ENCODE measurements at regions not wholly inside any gene's neighbourhood (a gene's known extent, or its start where the extent isn't known, plus 50 kb on each side); places are given as distances from the start of the nearest gene placed in this dataset.

GRCh38 chr12:18207266-18207665 is 54.1 kb upstream of the PIK3C2G start:
- DNase-seq = no peak

- no peak for DNase-seq
Measured at GRCh38 chr12:18206198-18206597, 55.1 kb upstream of the PIK3C2G start.

GRCh38 chr12:18204053-18204452 is 57.3 kb upstream of the PIK3C2G start:
- DNase-seq = no peak

- no peak for DNase-seq
Measured at GRCh38 chr12:18192119-18192518, 69.2 kb upstream of the PIK3C2G start.

GRCh38 chr12:18183141-18183540 is 78.2 kb upstream of the PIK3C2G start:
- no peak for DNase-seq

- DNase-seq = peak; percentile 83
Measured at GRCh38 chr12:18171571-18171970, 81.6 kb upstream of the RERGL start.

GRCh38 chr12:18168016-18168415 is 78.0 kb upstream of the RERGL start:
- DNase-seq = no peak

- DNase-seq = peak; percentile 4
Measured at GRCh38 chr12:18165889-18166288, 75.9 kb upstream of the RERGL start.

- peak; percentile 59 for DNase-seq
Measured at GRCh38 chr12:18165422-18165871, 75.5 kb upstream of the RERGL start.

- no peak for DNase-seq
Measured at GRCh38 chr12:18160901-18161300, 70.9 kb upstream of the RERGL start.

GRCh38 chr12:18158774-18159557 is 69.0 kb upstream of the RERGL start:
- peak; percentile 22 for DNase-seq

- no peak for DNase-seq
Measured at GRCh38 chr12:18153826-18154225, 63.8 kb upstream of the RERGL start.

GRCh38 chr12:18151036-18151435 is 61.0 kb upstream of the RERGL start:
- DNase-seq = no peak

- DNase-seq = no peak
Measured at GRCh38 chr12:18148961-18149360, 59.0 kb upstream of the RERGL start.

GRCh38 chr12:18146363-18146762 is 56.4 kb upstream of the RERGL start:
- DNase-seq = no peak

GRCh38 chr12:18145924-18146323 is 55.9 kb upstream of the RERGL start:
- DNase-seq = no peak

GRCh38 chr12:18141048-18141982 is 51.3 kb upstream of the RERGL start:
- peak; percentile 23 for DNase-seq

GRCh38 chr12:18139989-18140596 is 50.1 kb upstream of the RERGL start:
- DNase-seq = peak; percentile 36

All from HCEC 1CT (cell line).